Motor neuron (in vitro differentiated cells): ENCODE measurements at regions not wholly inside any gene's neighbourhood (a gene's known extent, or its start where the extent isn't known, plus 50 kb on each side); places are given as distances from the start of the nearest gene placed in this dataset.
A peak's percentile ranks its signal among the peaks of the same experiment; 100 is the strongest.

Experiments used
- ATAC-seq, 8 experiments: fragments of 200-7000 bp; cut with Tn5 transposase; replicated peaks in 6 of 8; 2 replicates each; pipeline ENCODE4 v1.8.0; 2021; ENCODE audit warnings: mild to moderate bottlenecking in 8 of 8, moderate library complexity in 8 of 8
- H3K27ac ChIP-seq, 2 donors: fragments of 250-450 bp; sonication (Bioruptor Pico); 2 replicates each; pipeline ENCODE4 v1.9.0; 2021; ENCODE audit warnings: antibody characterized with exemption in 2 of 2, mild to moderate bottlenecking in 2 of 2, moderate library complexity in 1 of 2
- H3K4me1 ChIP-seq, 2 donors: fragments of 250-450 bp; sonication (Bioruptor Pico); replicated peaks in 1 of 2; 2 replicates each; pipeline ENCODE4 v1.6.1; 2021; ENCODE audit warnings: antibody characterized with exemption in 2 of 2, mild to moderate bottlenecking in 2 of 2, moderate library complexity in 1 of 2
- H3K4me3 ChIP-seq, 5 donors: fragments of 250-450 bp; sonication (Bioruptor Pico); 2 replicates each; pipeline ENCODE4 v1.9.0; 2021; ENCODE audit warnings: antibody characterized with exemption in 5 of 5, mild to moderate bottlenecking in 5 of 5, moderate library complexity in 4 of 5
- WGBS, 10 experiments: fragments of 450-650 bp; shearing (Covaris generic); methylation state at CpG; one replicate each; pipeline ENCODE4 v1.0.0; 2022; 5-methylcytosine and 5-hydroxymethylcytosine counted together
- in situ Hi-C, 9 experiments: fragments of 400-800 bp; cut with MboI; loops; one replicate each; pipeline ENCODE4 v1.15.0; 2021; ENCODE audit warnings: low sequenced_read_pairs in 9 of 9, low pct_unique_long_range_greater_than_20kb in 2 of 9; ENCODE audit not compliant: unreplicated experiment in 9 of 9

DNA sequence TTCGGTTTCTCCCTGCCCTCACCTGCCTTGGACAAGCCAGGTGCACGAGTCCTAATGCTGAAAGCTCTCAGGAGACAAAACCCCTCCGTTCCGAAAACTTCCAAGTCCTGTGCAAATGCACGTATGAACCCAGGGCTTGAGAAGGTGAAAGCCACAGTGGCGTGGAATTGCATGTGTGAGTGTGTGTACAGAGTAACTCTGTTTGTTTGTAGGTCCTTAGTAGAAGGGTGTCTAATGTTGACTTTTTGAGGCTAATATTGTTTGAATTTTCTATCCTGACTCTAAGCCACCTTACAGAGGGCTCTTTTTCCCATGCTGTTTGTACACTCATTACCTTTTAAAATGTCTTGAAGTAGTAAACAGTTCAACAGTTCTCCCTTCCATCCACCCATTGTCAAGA lies 129.1 kb downstream of the FOXA2 start:
- in situ Hi-C loops, result no loop called here
- H3K4me1 ChIP-seq, result peaks cover 0 to 7% of the 10 kb centered on the region in 2 donors
- H3K4me3 ChIP-seq, result no peak overlapping the region
- peak in 1 of 8 experiments; percentile 36 for ATAC-seq
- WGBS, 10 experiments, result 0 to 86% (median 65%) methylated on average over 3 to 5 of the region's 6 CpGs; no CpG with 5 or more reads in 5 of the 10 experiments
- no peak overlapping the region for H3K27ac ChIP-seq

DNA sequence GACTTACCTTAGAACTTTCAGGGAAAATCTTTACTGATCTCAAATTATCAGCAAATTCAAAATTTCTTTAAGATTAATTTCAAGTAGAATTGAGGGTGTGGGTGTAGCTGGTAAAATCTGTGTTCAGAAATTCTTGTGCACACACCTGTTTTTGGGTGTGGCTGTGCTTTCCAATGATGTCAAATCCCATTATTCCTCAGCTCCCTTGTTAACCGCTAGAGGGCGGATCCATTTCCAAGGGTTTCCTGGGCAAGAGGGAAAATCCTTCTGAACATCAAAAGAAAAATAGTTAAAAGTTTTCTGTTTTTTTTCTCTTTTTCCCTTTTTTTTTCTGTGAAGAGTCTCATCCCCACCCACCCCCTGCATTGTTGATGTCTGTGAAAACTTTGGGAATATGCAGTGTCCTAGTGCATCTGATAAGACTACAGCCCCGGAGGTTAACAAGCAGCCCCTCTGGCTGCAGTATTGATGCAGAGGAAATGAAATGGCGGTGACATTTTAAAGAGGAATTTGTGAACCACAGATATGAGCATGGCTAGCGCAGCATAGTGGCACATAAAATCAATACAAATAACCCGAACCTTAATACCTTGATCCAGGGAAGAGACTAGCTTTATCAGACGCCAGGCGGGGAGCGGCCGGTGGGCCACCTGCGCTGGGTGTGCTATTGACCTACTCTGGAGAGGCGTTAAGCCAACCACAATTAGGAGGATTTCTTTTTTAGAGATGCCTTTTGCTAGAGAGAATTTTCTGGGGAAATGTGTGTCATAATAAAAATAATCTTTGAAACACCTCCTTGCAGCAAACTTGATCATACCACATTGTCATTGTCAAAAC lies 130.9 kb downstream of the FOXA2 start:
- no peak overlapping the region for H3K4me3 ChIP-seq
- ATAC-seq, result peak in 1 of 8 experiments; percentile 45
- in situ Hi-C loops, result no loop called here
- H3K4me1 ChIP-seq, result peaks cover 0 to 7% of the 10 kb centered on the region in 2 donors
- H3K27ac ChIP-seq, result no peak overlapping the region
- 0 to 91% (median 53%) methylated on average over 2 to 10 of the region's 12 CpGs; no CpG with 5 or more reads in 1 of the 10 experiments for WGBS, 10 experiments

DNA sequence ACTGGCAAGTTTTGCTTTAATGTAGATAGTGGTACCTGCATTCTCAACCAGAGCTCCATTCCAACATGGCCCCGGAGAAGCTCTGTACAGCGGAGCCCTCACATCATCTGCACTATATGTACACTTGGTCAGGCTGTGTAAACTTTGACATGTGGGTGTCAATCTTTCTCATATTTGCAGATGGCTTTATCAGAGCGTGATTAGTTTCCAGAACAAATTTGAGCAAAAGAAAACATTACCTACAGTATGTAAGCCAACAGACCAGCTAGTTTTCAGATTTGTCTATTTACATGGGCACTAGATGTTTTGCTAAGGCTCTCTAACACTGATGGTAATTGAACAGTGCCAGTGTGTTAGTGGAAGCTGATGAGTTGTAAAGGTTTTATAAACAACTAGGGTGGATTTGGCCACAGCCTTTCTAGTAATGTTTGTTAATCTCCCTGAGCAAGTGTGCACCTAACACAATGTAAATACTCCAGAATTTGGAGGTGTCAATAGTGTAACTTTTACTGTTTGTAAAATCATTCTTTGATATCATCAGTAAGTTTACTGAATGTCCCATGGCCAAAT lies 131.8 kb downstream of the FOXA2 start:
- in situ Hi-C loops, result no loop called here
- H3K4me1 ChIP-seq, result peaks cover 0 to 7% of the 10 kb centered on the region in 2 donors
- WGBS, 10 experiments, result 36 to 94% (median 46%) methylated on average over 2 to 3 of the region's 3 CpGs; no CpG with 5 or more reads in 4 of the 10 experiments
- no peak overlapping the region for H3K27ac ChIP-seq
- no peak overlapping the region for H3K4me3 ChIP-seq
- ATAC-seq, result peak in 1 of 8 experiments; percentile 18

DNA sequence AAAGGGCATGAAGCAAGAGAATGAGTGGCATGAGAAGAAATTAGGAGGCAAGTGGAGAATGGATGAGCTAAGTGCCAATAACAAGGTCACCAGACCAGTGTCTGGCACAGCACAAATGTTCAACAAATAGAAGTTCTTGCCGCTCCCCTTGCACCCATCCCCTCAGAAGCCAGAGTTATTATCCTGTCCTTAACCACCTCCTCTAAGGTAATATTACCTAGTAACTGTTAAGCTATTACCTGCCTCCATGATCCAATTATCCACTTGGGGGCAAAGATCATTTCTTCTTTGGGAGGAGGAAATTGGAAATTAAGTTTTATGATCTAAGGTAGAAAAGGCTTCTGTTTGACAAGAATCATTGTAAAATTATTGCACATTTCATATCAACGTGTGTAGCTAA lies 133.8 kb downstream of the FOXA2 start:
- no peak for ATAC-seq
- Histone ChIP-seq H3K27ac (no peak overlapping the region), H3K4me3 (no peak overlapping the region), H3K4me1 (peaks cover 0 to under 1% of the 10 kb centered on the region in 2 donors)
- 0 to 100% (median 83%) methylated on average over 1 to 2 of the region's 2 CpGs; no CpG with 5 or more reads in 2 of the 10 experiments for WGBS, 10 experiments
- in situ Hi-C loops, result no loop called here

DNA sequence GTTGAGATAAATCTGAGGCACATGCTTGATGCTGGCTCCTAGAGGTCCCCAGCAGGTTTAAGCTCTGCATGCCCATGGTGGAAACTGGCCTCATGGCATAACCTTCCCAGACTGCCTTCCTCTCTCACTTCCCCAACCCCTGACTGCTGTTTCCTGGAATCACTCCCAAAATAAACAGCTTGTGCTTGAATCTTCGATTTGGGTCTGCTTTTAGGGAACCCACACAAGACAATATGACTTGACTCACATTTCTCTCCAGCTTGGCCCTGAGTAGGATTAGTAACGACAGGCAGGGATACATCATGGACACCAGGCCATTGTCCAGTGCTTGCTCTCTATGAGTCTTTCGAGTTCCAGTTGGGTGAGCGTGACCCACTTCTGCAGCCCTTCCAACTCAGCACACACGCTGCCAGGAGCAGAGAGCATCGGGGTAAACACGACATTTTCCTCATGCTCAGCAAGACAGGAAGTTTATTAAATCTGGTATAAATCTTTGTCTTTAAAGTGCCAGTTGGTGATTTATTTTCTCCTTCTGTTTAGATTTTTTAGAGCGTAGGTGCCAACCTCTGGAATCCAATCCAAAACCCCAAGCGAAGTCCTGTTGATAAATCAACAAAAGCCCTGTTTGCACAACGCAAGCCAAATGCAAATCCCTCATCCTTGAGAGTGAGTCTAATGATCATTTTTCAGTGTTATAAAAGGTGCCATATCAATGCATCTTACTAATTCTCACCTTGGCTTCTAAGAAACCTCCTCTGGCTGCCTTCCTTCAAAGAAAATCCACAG lies 135.0 kb downstream of the FOXA2 start:
- Histone ChIP-seq H3K4me1 (no peaks in the 10 kb centered on the region), H3K4me3 (no peak overlapping the region), H3K27ac (no peak overlapping the region)
- peak in 1 of 8 experiments; percentile 80 for ATAC-seq
- in situ Hi-C loops, result loop anchor here in 1 of 9 experiments (25.0 kb wide), 1 partner anchor 112 kb away; no protein-coding TSS in a partner anchor
- 0 to 91% (median 63%) methylated on average over 1 to 9 of the region's 10 CpGs; no CpG with 5 or more reads in 1 of the 10 experiments for WGBS, 10 experiments

DNA sequence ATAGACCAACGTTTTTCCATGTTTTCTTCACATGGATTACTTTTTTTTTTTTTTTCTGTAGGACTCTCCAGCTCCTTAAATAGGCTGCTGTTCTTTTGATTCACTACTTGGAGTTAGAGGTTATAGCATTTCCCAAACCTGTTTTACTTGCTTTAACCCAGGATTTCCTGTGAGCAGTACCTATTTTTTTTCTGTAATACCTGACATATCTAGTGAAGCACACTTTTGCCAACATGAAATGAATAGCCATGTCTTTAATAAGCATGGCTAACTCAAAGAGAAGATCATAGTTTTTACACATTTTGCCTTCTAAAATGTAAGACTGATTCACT lies 137.0 kb downstream of the FOXA2 start:
- ATAC-seq, result no peak
- WGBS, 10 experiments, result 0 to 30% (median 0%) methylated on average over 1 of the region's 1 CpG; no CpG with 5 or more reads in 1 of the 10 experiments
- H3K4me3 ChIP-seq, result no peak overlapping the region
- in situ Hi-C loops, result loop anchor here in 1 of 9 experiments (25.0 kb wide), 1 partner anchor 110 kb away; no protein-coding TSS in a partner anchor
- H3K4me1 ChIP-seq, result no peaks in the 10 kb centered on the region
- no peak overlapping the region for H3K27ac ChIP-seq

DNA sequence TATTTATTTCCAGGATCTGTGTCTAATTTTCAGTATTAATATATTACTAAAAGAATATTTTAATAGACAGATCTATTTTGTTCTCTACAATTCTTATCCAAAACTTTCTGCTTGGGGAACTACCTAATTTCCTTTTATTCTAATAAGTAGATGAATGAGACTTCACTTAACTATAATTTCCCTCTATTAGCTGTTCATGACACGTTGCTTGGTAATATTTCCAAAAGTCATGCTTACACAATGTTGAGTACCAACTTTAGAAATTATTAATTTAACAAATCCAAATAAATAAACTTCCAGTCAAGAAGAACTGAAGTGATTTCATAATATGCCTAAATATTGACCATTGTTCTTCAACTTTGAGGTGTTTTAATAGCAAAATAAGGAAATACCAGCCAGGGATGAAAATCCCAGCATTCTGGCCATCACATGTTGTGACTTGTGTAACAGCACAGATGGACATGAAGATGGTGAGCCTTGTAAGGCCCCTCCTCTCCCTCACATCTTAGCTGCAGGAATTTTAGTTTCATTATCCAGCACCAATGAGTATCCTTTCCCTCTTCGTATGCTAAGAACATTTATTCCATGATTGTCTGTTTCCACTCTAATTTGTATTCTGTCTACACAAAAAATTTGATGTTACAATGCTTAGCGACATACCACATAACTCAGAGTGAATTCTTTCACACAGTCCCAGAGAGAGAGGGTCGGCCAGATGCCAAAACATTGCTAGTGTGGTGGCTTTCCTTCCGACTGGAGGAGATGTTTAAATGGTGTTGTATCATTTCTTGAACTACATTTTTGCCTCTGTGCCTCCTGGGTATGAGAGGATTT lies 137.5 kb downstream of the FOXA2 start:
- Histone ChIP-seq H3K27ac (no peak overlapping the region), H3K4me1 (no peaks in the 10 kb centered on the region), H3K4me3 (no peak overlapping the region)
- ATAC-seq, result peak in 2 of 8 experiments; percentile 69 to 75
- 0 to 85% (median 58%) methylated on average over 1 to 5 of the region's 5 CpGs for WGBS, 10 experiments
- in situ Hi-C loops, result loop anchor here in 1 of 9 experiments (25.0 kb wide), 1 partner anchor 110 kb away; no protein-coding TSS in a partner anchor

DNA sequence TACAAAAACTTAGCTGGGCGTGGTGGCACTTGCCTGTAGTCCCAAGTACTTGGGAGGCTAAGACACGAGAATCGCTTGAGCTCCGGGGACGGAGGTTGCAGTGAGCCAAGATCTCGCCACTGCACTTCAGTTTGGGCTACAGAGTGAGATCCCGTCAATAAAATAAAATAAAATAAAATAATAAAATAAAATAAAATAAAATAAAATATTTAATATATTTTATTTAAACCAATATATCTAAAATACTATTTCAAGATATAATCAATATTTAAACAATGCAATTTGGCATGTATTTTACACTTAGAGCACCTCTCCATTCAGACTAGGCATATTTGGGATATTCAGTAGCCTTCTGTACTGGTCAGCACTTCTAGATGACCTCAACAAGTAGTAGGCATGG lies 142.1 kb downstream of the FOXA2 start:
- 53 to 100% (median 90%) methylated on average over 3 to 7 of the region's 7 CpGs; no CpG with 5 or more reads in 2 of the 10 experiments for WGBS, 10 experiments
- no peak overlapping the region for H3K4me3 ChIP-seq
- in situ Hi-C loops, result loop anchor here in 1 of 9 experiments (25.0 kb wide), 1 partner anchor 105 kb away; no protein-coding TSS in a partner anchor
- H3K4me1 ChIP-seq, result no peaks in the 10 kb centered on the region
- ATAC-seq, result no peak
- no peak overlapping the region for H3K27ac ChIP-seq

DNA sequence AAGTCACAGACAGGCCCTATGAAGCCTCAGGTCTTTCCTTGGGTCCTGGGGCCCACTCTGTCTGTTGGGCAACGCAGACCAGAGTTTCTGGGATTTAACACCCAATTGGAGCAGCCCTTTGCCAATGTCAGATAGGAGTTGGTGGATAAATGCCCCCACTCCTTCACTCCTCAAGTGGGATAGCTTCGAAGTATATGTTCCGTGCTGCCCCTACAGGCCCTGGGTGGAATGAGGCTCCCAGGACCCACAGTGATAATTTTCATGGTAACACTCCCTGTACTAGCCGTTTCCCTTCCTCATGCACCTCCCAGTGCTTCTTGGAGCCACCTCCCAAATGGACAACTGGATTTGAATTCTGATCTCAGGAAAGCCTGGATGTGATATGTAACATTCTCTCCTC lies 145.4 kb downstream of the FOXA2 start:
- Histone ChIP-seq H3K4me1 (no peaks in the 10 kb centered on the region), H3K4me3 (no peak overlapping the region), H3K27ac (no peak overlapping the region)
- 10 to 88% (median 73%) methylated on average over 2 to 4 of the region's 4 CpGs; no CpG with 5 or more reads in 4 of the 10 experiments for WGBS, 10 experiments
- in situ Hi-C loops, result loop anchor here in 1 of 9 experiments (25.0 kb wide), 1 partner anchor 102 kb away; no protein-coding TSS in a partner anchor
- ATAC-seq, result peak in 1 of 8 experiments; percentile 18

DNA sequence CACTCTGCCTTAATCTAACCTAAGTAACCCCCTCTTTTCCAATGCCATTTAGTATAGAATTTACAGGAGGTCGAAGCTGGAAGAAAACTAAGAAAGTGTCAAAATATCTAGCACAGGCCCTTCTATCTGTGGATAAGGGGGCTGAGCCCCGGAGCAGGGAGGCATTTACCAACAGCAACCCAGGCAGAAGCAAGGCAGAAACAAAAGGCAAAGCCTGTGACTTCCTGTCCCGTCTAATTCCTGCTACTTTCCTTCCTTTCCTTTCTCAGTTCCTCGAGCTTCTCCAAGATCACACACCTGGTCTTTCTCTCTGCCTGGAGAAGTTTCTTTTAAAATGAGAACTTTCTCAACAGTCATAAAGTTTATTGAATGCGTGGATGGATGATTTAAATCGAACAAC lies 146.0 kb downstream of the FOXA2 start:
- 4 to 87% (median 60%) methylated on average over 1 to 6 of the region's 6 CpGs for WGBS, 10 experiments
- Histone ChIP-seq H3K27ac (no peak overlapping the region), H3K4me3 (no peak overlapping the region), H3K4me1 (no peaks in the 10 kb centered on the region)
- in situ Hi-C loops, result loop anchor here in 1 of 9 experiments (25.0 kb wide), 1 partner anchor 101 kb away; no protein-coding TSS in a partner anchor
- no peak for ATAC-seq

DNA sequence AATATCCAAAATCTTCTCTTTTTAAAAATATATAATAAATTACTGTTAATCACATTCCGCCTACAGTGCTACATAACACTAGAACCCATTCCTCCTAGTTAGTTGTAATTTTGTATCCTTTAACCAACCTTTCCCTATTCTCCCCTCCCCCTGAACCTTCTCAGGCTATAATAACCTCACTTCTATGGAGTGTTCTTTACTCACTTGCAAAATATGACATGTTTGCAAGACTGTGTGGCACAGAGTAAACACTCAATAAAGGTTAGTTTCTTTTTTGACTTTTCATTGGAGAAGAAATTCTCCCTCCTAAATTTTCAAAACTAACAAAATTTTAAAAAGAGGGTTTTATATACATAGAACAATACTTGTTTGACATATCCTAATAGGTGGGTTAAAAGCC lies 147.0 kb downstream of the FOXA2 start:
- 31 to 100% (median 84%) methylated on average over 1 of the region's 1 CpG for whole genome bisulfite sequencing, 10 experiments
- in situ Hi-C loops, result loop anchor here in 1 of 9 experiments (25.0 kb wide), 1 partner anchor 100 kb away; no protein-coding TSS in a partner anchor
- H3K4me1 ChIP-seq, result no peaks in the 10 kb centered on the region

DNA sequence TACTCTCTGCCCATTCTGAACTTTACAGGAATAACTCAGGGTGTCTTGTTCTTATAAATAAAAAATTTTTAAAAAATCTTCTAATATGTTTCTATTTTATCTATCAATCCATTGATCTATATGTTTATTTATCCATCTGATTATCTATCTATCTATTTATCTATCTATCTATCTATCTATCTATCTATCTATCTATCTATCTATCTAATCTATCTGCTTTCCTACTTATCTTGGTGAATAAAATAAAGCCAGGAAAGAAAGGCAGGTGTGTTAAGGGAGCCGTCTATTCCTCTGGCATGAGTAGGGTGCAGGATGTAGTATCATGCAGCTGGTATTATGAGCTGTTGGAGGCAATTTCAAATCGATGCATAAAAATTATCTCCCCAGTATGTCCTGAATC lies 153.0 kb downstream of the FOXA2 start:
- WGBS, 10 experiments, result 30 to 94% (median 67%) methylated on average over 1 to 2 of the region's 2 CpGs; no CpG with 5 or more reads in 2 of the 10 experiments
- H3K4me3 ChIP-seq, result no peak overlapping the region
- no peak for ATAC-seq
- no peak overlapping the region for H3K27ac ChIP-seq
- H3K4me1 ChIP-seq, result peaks cover 5 to 31% of the 10 kb centered on the region in 2 donors
- in situ Hi-C loops, result loop anchor here in 1 of 9 experiments (25.0 kb wide), 1 partner anchor 94 kb away; no protein-coding TSS in a partner anchor

More for the DNA sequence above, 147.0 kb downstream of the FOXA2 start:
- no peak for ATAC-seq
- no peak overlapping the region for H3K4me3 ChIP-seq
- no peak overlapping the region for H3K27ac ChIP-seq
